H9 (cell line): ENCODE measurements at regions not wholly inside any gene's neighbourhood (a gene's known extent, or its start where the extent isn't known, plus 50 kb on each side); places are given as distances from the start of the nearest gene placed in this dataset.

Source experiments
- DNase-seq: peaks from one replicate; pipeline ENCODE4 v3.0.0-alpha.2; 2017
- H2AFZ ChIP-seq: one replicate; pipeline ENCODE4 v1.6.1; 2013; ENCODE audit warnings: mild to moderate bottlenecking, low read length, control low read depth, moderate library complexity
- H2AK5ac ChIP-seq: 2 replicates; pipeline ENCODE4 v1.6.1; 2013; ENCODE audit warnings: low read length, control low read depth, mixed read lengths; ENCODE audit not compliant: insufficient read length
- H2BK120ac ChIP-seq: one replicate; pipeline ENCODE4 v1.6.1; 2013; ENCODE audit warnings: low read depth, mild to moderate bottlenecking, low read length, control low read depth, inconsistent platforms; ENCODE audit not compliant: poor library complexity, severe bottlenecking
- H2BK12ac ChIP-seq: 2 replicates; pipeline ENCODE4 v1.6.1; 2013; ENCODE audit warnings: low read length, control low read depth, mixed read lengths, low read depth; ENCODE audit not compliant: insufficient read length
- H2BK15ac ChIP-seq: 2 replicates; pipeline ENCODE4 v1.6.1; 2013; ENCODE audit warnings: low read depth, low read length, control low read depth
- H2BK20ac ChIP-seq: one replicate; pipeline ENCODE4 v1.6.1; 2013; ENCODE audit warnings: low read depth, mild to moderate bottlenecking, low read length, control low read depth, inconsistent platforms; ENCODE audit not compliant: poor library complexity, severe bottlenecking
- H2BK5ac ChIP-seq: 2 replicates; pipeline ENCODE4 v1.6.1; 2013; ENCODE audit warnings: low read length, control low read depth, mixed read lengths; ENCODE audit not compliant: insufficient read length
- H3K14ac ChIP-seq: 2 replicates; pipeline ENCODE4 v1.6.1; 2013; ENCODE audit warnings: low read length, control low read depth; ENCODE audit not compliant: insufficient read depth
- H3K18ac ChIP-seq: 2 replicates; pipeline ENCODE4 v1.6.1; 2013; ENCODE audit warnings: low read depth, mild to moderate bottlenecking, mixed read lengths, low read length, control low read depth; ENCODE audit not compliant: insufficient read length
- H3K23ac ChIP-seq: 2 replicates; pipeline ENCODE4 v1.6.1; 2013; ENCODE audit warnings: low read length, control low read depth, mixed read lengths, low read depth; ENCODE audit not compliant: insufficient read length
- H3K23me2 ChIP-seq: 2 replicates; pipeline ENCODE4 v1.6.1; 2013; ENCODE audit warnings: low read depth, mild to moderate bottlenecking, mixed read lengths, low read length, control low read depth; ENCODE audit not compliant: insufficient read length, poor library complexity, severe bottlenecking
- H3K27ac ChIP-seq: 2 replicates; pipeline ENCODE4 v1.5.1; 2013; ENCODE audit warnings: low read length, control low read depth, mixed read lengths, low read depth; ENCODE audit not compliant: insufficient read length
- H3K27me3 ChIP-seq: 2 replicates; pipeline ENCODE4 v1.6.1; 2013; ENCODE audit warnings: low read length, control low read depth, inconsistent platforms; ENCODE audit not compliant: insufficient read depth
- H3K4ac ChIP-seq: 2 replicates; pipeline ENCODE4 v1.6.1; 2013; ENCODE audit warnings: low read depth, mild to moderate bottlenecking, control low read depth, inconsistent platforms, low read length, moderate library complexity
- H3K4me1 ChIP-seq: 2 replicates; pipeline ENCODE4 v1.6.1; 2013; ENCODE audit warnings: low read length, control low read depth, inconsistent platforms; ENCODE audit not compliant: insufficient read depth
- H3K4me2 ChIP-seq: 2 replicates; pipeline ENCODE4 v1.6.1; 2013; ENCODE audit warnings: low read length, control low read depth, mixed read lengths; ENCODE audit not compliant: insufficient read length, insufficient read depth
- H3K56ac ChIP-seq: 2 replicates; pipeline ENCODE4 v1.6.1; 2013; ENCODE audit warnings: low read depth, mild to moderate bottlenecking, mixed read lengths, low read length, control low read depth; ENCODE audit not compliant: insufficient read length
- H3K79me1 ChIP-seq: 2 replicates; pipeline ENCODE4 v1.6.1; 2013; ENCODE audit warnings: low read depth, mild to moderate bottlenecking, moderate library complexity, low read length, control low read depth, inconsistent platforms; ENCODE audit not compliant: insufficient read depth, poor library complexity, severe bottlenecking
- H3K79me2 ChIP-seq: 2 replicates; pipeline ENCODE4 v1.6.1; 2013; ENCODE audit warnings: low read length, control low read depth, inconsistent platforms; ENCODE audit not compliant: insufficient read depth
- H3K9ac ChIP-seq: 2 replicates; pipeline ENCODE4 v1.6.1; 2013; ENCODE audit warnings: low read length, control low read depth, mixed read lengths; ENCODE audit not compliant: insufficient read length; ENCODE audit errors: extremely low read depth
- H3K9me3 ChIP-seq: one replicate; pipeline ENCODE4 v1.6.1; 2013; ENCODE audit warnings: low read depth, low read length, inconsistent platforms; ENCODE audit not compliant: control insufficient read depth
- H3T11ph ChIP-seq: one replicate; pipeline ENCODE4 v1.6.1; 2013; ENCODE audit warnings: mild to moderate bottlenecking, low read length, control low read depth, inconsistent platforms
- H4K20me1 ChIP-seq: one replicate; pipeline ENCODE4 v1.6.1; 2013; ENCODE audit not compliant: control insufficient read depth, insufficient read length, insufficient read depth
- H4K5ac ChIP-seq: 2 replicates; pipeline ENCODE4 v1.6.1; 2013; ENCODE audit warnings: low read depth, mild to moderate bottlenecking, mixed read lengths, low read length, control low read depth; ENCODE audit not compliant: insufficient read length
- H4K8ac ChIP-seq: replicated peaks from 2 replicates; pipeline ENCODE4 v1.6.1; 2013; ENCODE audit warnings: low read length, control low read depth, mixed read lengths, low read depth; ENCODE audit not compliant: insufficient read length
- H4K91ac ChIP-seq: 2 replicates; pipeline ENCODE4 v1.6.1; 2013; ENCODE audit warnings: low read depth, mild to moderate bottlenecking, moderate library complexity, mixed read lengths, low read length, control low read depth; ENCODE audit not compliant: insufficient read length
- H3K27ac Mint-ChIP-seq, 3 experiments: 2 replicates in 2 of 3; 3 replicates in 1 of 3; pipeline ENCODE4 v1.8.0; 2020 to 2021; ENCODE audit warnings: mixed read lengths in 3 of 3, mild to moderate bottlenecking in 1 of 3, moderate library complexity in 1 of 3
- H3K27me3 Mint-ChIP-seq: 2 replicates; pipeline ENCODE4 v1.8.0; 2021; ENCODE audit warnings: low read depth, mild to moderate bottlenecking, moderate library complexity, mixed read lengths
- H3K36me3 Mint-ChIP-seq, 3 experiments: 2 replicates in 2 of 3; 3 replicates in 1 of 3; pipeline ENCODE4 v1.8.0; 2020 to 2021; ENCODE audit warnings: low read depth in 3 of 3, mixed read lengths in 3 of 3; ENCODE audit not compliant: insufficient read depth in 1 of 3
- H3K4me1 Mint-ChIP-seq, 2 experiments: 2 replicates each; pipeline ENCODE4 v1.8.0; 2020; ENCODE audit warnings: mixed read lengths in 2 of 2
- H3K4me3 Mint-ChIP-seq, 2 experiments: 2 replicates in 1 of 2; 3 replicates in 1 of 2; pipeline ENCODE4 v1.8.0; 2020 to 2021; ENCODE audit warnings: mild to moderate bottlenecking in 2 of 2, mixed read lengths in 2 of 2, moderate library complexity in 1 of 2
- H3K9me3 Mint-ChIP-seq, 2 experiments: 2 replicates in 1 of 2; 3 replicates in 1 of 2; pipeline ENCODE4 v1.8.0; 2020; ENCODE audit warnings: mild to moderate bottlenecking in 2 of 2, mixed read lengths in 2 of 2, moderate library complexity in 1 of 2
- WGBS: extraction: QIAGEN DNeasy Blood & Tissue Kit; methylation state at CpG from one replicate; pipeline ENCODE4 v1.1.7; 2013; ENCODE audit warnings: missing lambda C conversion rate, low lambda C conversion rate, mixed read lengths; ENCODE audit not compliant: insufficient read length; ENCODE audit errors: extremely low coverage; 5-methylcytosine and 5-hydroxymethylcytosine counted together
- TF ChIP-seq, protein P1 (sequence below): fragments of 200-600 bp; sonication (generic); conservative IDR thresholded peaks from 3 replicates; pipeline ENCODE4 v1.8.0; 2021; ENCODE audit warnings: antibody characterized with exemption, mild to moderate bottlenecking

DNA sequence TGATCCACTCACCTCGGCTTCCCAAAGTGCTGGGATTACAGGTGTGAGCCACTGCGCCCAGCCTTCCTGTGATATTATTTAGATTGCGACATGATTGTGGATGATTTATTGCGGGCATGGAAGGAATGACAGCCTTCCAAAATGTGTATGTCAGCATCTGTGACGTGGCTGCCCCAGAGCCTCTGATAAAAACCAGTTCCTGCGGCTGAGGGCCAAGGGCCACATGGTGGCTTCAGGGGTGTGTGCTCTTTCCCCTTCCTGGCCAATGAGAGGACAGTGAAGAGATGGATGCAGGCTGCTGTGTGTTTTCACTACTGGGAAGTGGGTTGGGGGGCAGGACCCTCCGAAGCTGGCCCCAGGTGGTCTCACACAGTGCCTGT, 57.4 kb upstream of the HGFAC start:
- Mint-ChIP-seq H3K4me3 (no peak overlapping the region; a peak in 1 of 5 replicates), H3K9me3 (peaks cover 22 to 24% of the 10 kb centered on the region in 2 experiments), H3K4me1 (peaks cover 39 to 45% of the 10 kb centered on the region in 2 experiments), H3K36me3 (peaks cover 7 to 22% (median 19%) of the 10 kb centered on the region in 3 experiments; a peak in 6 of 7 replicates), H3K27ac (peak overlapping the region in 1 of 3 experiments; percentile 49; a peak in 3 of 7 replicates), H3K27me3 (peaks cover 5% of the 10 kb centered on the region)
- Histone ChIP-seq H4K5ac (no peak overlapping the region), H2BK5ac (no peak overlapping the region), H3K4me2 (no peak overlapping the region), H3K14ac (no peak overlapping the region), H3T11ph (no peak overlapping the region), H2BK12ac (no peak overlapping the region), H3K23ac (no peak overlapping the region), H3K9me3 (peaks cover 13% of the 10 kb centered on the region), H3K18ac (no peak overlapping the region), H3K27me3 (no peaks in the 10 kb centered on the region), H3K27ac (no peak overlapping the region), H3K4me1 (peaks cover 3% of the 10 kb centered on the region; the same call in 1 of the 2 replicates), H2AK5ac (no peak overlapping the region), H2BK20ac (no peak overlapping the region), H4K91ac (no peak overlapping the region), H3K79me1 (no peaks in the 10 kb centered on the region), H2AFZ (no peak overlapping the region), H4K20me1 (no peaks in the 10 kb centered on the region), H4K8ac (no peak overlapping the region), H3K23me2 (no peaks in the 10 kb centered on the region), H3K56ac (no peak overlapping the region), H3K9ac (no peak overlapping the region), H3K79me2 (no peaks in the 10 kb centered on the region), H2BK15ac (no peak overlapping the region), H2BK120ac (no peak overlapping the region), H3K4ac (no peak overlapping the region)
- DNase-seq: no peak
- TF ChIP-seq, protein P1, sequence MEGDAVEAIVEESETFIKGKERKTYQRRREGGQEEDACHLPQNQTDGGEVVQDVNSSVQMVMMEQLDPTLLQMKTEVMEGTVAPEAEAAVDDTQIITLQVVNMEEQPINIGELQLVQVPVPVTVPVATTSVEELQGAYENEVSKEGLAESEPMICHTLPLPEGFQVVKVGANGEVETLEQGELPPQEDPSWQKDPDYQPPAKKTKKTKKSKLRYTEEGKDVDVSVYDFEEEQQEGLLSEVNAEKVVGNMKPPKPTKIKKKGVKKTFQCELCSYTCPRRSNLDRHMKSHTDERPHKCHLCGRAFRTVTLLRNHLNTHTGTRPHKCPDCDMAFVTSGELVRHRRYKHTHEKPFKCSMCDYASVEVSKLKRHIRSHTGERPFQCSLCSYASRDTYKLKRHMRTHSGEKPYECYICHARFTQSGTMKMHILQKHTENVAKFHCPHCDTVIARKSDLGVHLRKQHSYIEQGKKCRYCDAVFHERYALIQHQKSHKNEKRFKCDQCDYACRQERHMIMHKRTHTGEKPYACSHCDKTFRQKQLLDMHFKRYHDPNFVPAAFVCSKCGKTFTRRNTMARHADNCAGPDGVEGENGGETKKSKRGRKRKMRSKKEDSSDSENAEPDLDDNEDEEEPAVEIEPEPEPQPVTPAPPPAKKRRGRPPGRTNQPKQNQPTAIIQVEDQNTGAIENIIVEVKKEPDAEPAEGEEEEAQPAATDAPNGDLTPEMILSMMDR: no peak
- no CpG with 5 or more reads among the region's 7 CpGs for WGBS
